Trophoblast cell (in vitro differentiated cells and primary cell): ENCODE measurements at regions not wholly inside any gene's neighbourhood (a gene's known extent, or its start where the extent isn't known, plus 50 kb on each side); places are given as distances from the start of the nearest gene placed in this dataset.

ENCODE experiments used
- DNase-seq, 2 donors: peaks; one replicate each; pipeline ENCODE4 v3.0.0-alpha.2; 2016
- H2AFZ ChIP-seq: 2 replicates; pipeline ENCODE4 v1.6.1; 2013; ENCODE audit warnings: low read length, moderate library complexity, mild to moderate bottlenecking; ENCODE audit not compliant: insufficient read depth, poor library complexity
- H2AK5ac ChIP-seq: 2 replicates; pipeline ENCODE4 v1.6.1; 2013; ENCODE audit warnings: mild to moderate bottlenecking, low read length
- H2BK120ac ChIP-seq: 2 replicates; pipeline ENCODE4 v1.6.1; 2013; ENCODE audit warnings: low read length, mild to moderate bottlenecking, moderate library complexity; ENCODE audit not compliant: insufficient read depth, poor library complexity
- H2BK12ac ChIP-seq: 2 replicates; pipeline ENCODE4 v1.6.1; 2013; ENCODE audit warnings: mild to moderate bottlenecking, low read length, moderate library complexity
- H2BK5ac ChIP-seq: 2 replicates; pipeline ENCODE4 v1.6.1; 2013; ENCODE audit warnings: low read length, low read depth, moderate library complexity, mild to moderate bottlenecking; ENCODE audit not compliant: poor library complexity
- H3K14ac ChIP-seq: 2 replicates; pipeline ENCODE4 v1.6.1; 2013; ENCODE audit warnings: mild to moderate bottlenecking, low read length
- H3K18ac ChIP-seq: 2 replicates; pipeline ENCODE4 v1.6.1; 2013; ENCODE audit warnings: mild to moderate bottlenecking, low read length
- H3K23ac ChIP-seq: 2 replicates; pipeline ENCODE4 v1.6.1; 2013; ENCODE audit warnings: low read length
- H3K27ac ChIP-seq: 2 replicates; pipeline ENCODE4 v1.5.1; 2013; ENCODE audit warnings: low read depth, mild to moderate bottlenecking, inconsistent platforms, low read length, moderate library complexity
- H3K27me3 ChIP-seq: 2 replicates; pipeline ENCODE4 v1.6.1; 2013; ENCODE audit warnings: inconsistent platforms, mild to moderate bottlenecking, low read length, moderate library complexity; ENCODE audit not compliant: insufficient read depth
- H3K36me3 ChIP-seq, 2 experiments: 1 replicate in 1 of 2; 2 replicates in 1 of 2; pipeline ENCODE4 v1.6.1; 2013; ENCODE audit warnings: low read length in 2 of 2, mild to moderate bottlenecking in 2 of 2, moderate library complexity in 1 of 2; ENCODE audit not compliant: insufficient read depth in 2 of 2, control insufficient read depth in 1 of 2
- H3K4ac ChIP-seq: 2 replicates; pipeline ENCODE4 v1.6.1; 2013; ENCODE audit warnings: low read depth, mild to moderate bottlenecking, low read length, moderate library complexity
- H3K4me1 ChIP-seq, 2 experiments: 1 replicate in 1 of 2; 2 replicates in 1 of 2; pipeline ENCODE4 v1.6.1; 2013; ENCODE audit warnings: low read length in 2 of 2, mild to moderate bottlenecking in 2 of 2, moderate library complexity in 1 of 2; ENCODE audit not compliant: insufficient read depth in 2 of 2, control insufficient read depth in 1 of 2
- H3K4me2 ChIP-seq: 2 replicates; pipeline ENCODE4 v1.6.1; 2013; ENCODE audit warnings: inconsistent platforms, mild to moderate bottlenecking, low read length, moderate library complexity
- H3K4me3 ChIP-seq: 2 replicates; pipeline ENCODE4 v1.5.1; 2013; ENCODE audit warnings: mild to moderate bottlenecking, low read depth, low read length, inconsistent platforms
- H3K79me1 ChIP-seq: one replicate; pipeline ENCODE4 v1.6.1; 2013; ENCODE audit warnings: low read length
- H3K79me2 ChIP-seq: 2 replicates; pipeline ENCODE4 v1.6.1; 2013; ENCODE audit warnings: low read length, mild to moderate bottlenecking; ENCODE audit not compliant: control insufficient read depth, insufficient read depth, poor library complexity
- H3K9ac ChIP-seq: 2 replicates; pipeline ENCODE4 v1.6.1; 2013; ENCODE audit warnings: mild to moderate bottlenecking, low read length
- H3K9me3 ChIP-seq: 2 replicates; pipeline ENCODE4 v1.6.1; 2013; ENCODE audit warnings: low read depth, mild to moderate bottlenecking, control low read depth, inconsistent platforms, low read length; ENCODE audit not compliant: insufficient read depth
- H4K12ac ChIP-seq: 2 replicates; pipeline ENCODE4 v1.6.1; 2013; ENCODE audit warnings: low read depth, mild to moderate bottlenecking, low read length, moderate library complexity
- H4K8ac ChIP-seq: 2 replicates; pipeline ENCODE4 v1.6.1; 2013; ENCODE audit warnings: low read depth, mild to moderate bottlenecking, low read length, moderate library complexity
- H4K91ac ChIP-seq: one replicate; pipeline ENCODE4 v1.6.1; 2013; ENCODE audit warnings: low read depth, mild to moderate bottlenecking, low read length, moderate library complexity
- WGBS: extraction: QIAGEN DNeasy Blood & Tissue Kit; methylation state at CpG from one replicate; pipeline ENCODE4 v1.1.7; 2013; ENCODE audit warnings: missing lambda C conversion rate; ENCODE audit not compliant: insufficient read length, insufficient coverage; ENCODE audit errors: extremely low coverage; 5-methylcytosine and 5-hydroxymethylcytosine counted together

GRCh38 chr16:51276336-51276735 lies 125.3 kb upstream of the SALL1 start:
- H3K79me1 ChIP-seq = no peaks in the 10 kb centered on the region
- H3K4me3 ChIP-seq = no peak overlapping the region
- H3K23ac ChIP-seq = no peak overlapping the region
- DNase-seq = no peak
- no peaks in the 10 kb centered on the region for H3K36me3 ChIP-seq
- H3K9me3 ChIP-seq = peaks cover 2% of the 10 kb centered on the region
- no peaks in the 10 kb centered on the region for H3K79me2 ChIP-seq
- H3K14ac ChIP-seq = no peak overlapping the region
- H3K27me3 ChIP-seq = no peaks in the 10 kb centered on the region
- no peak overlapping the region for H3K4ac ChIP-seq
- H3K4me2 ChIP-seq = no peak overlapping the region
- H2AFZ ChIP-seq = no peak overlapping the region
- H2BK12ac ChIP-seq = no peak overlapping the region
- no peaks in the 10 kb centered on the region for H3K4me1 ChIP-seq
- H2AK5ac ChIP-seq = no peak overlapping the region
- no peak overlapping the region for H2BK120ac ChIP-seq
- no peak overlapping the region for H3K9ac ChIP-seq
- H3K18ac ChIP-seq = no peak overlapping the region
- no CpG with 5 or more reads among the region's 1 CpG for whole genome bisulfite sequencing
- H4K8ac ChIP-seq = no peak overlapping the region
- no peak overlapping the region for H2BK5ac ChIP-seq
- no peak overlapping the region for H4K12ac ChIP-seq
- H3K27ac ChIP-seq = no peak overlapping the region
- no peak overlapping the region for H4K91ac ChIP-seq

DNA sequence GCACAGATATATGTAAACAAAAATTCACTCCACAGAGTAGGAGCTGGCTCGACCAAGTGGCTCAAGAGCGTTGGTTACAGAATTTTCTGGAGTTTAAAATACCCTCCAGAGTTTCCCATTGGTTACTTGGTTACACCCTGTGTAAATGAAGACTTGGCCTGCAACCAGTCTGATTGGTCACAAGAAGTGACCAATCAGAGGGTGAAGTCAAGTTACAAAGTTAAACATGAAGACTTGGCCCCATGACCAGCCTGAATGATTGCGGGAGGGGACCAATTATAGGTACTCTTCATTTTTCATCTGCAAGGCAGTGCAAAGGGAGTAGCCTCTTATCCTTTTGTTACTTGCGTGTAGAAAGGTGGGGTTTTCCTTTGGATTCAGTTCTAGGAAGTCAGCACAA lies 121.3 kb upstream of the SALL1 start:
- Histone ChIP-seq H3K79me2 (no peaks in the 10 kb centered on the region), H3K23ac (no peak overlapping the region), H2AK5ac (no peak overlapping the region), H3K36me3 (no peaks in the 10 kb centered on the region), H3K9me3 (no peaks in the 10 kb centered on the region), H3K4ac (no peak overlapping the region), H2AFZ (no peak overlapping the region), H3K4me3 (no peak overlapping the region), H3K27me3 (no peaks in the 10 kb centered on the region), H3K18ac (no peak overlapping the region), H3K27ac (no peak overlapping the region), H4K12ac (no peak overlapping the region), H3K4me1 (no peaks in the 10 kb centered on the region), H3K14ac (no peak overlapping the region), H2BK12ac (no peak overlapping the region), H3K79me1 (no peaks in the 10 kb centered on the region), H3K4me2 (no peak overlapping the region), H2BK120ac (no peak overlapping the region), H4K91ac (no peak overlapping the region), H4K8ac (no peak overlapping the region), H3K9ac (no peak overlapping the region), H2BK5ac (no peak overlapping the region)
- DNase-seq = no peak
- WGBS = no CpG with 5 or more reads among the region's 4 CpGs

GRCh38 chr16:51271156-51271701 lies 120.2 kb upstream of the SALL1 start:
- Histone ChIP-seq H3K36me3 (no peaks in the 10 kb centered on the region), H2AFZ (no peak overlapping the region), H2BK120ac (no peak overlapping the region), H3K4me2 (no peak overlapping the region), H3K14ac (no peak overlapping the region), H3K79me1 (no peaks in the 10 kb centered on the region), H2BK12ac (no peak overlapping the region), H3K9ac (no peak overlapping the region), H3K79me2 (no peaks in the 10 kb centered on the region), H4K8ac (no peak overlapping the region), H3K23ac (no peak overlapping the region), H2BK5ac (no peak overlapping the region), H3K27me3 (no peaks in the 10 kb centered on the region), H3K4me3 (no peak overlapping the region), H4K12ac (no peak overlapping the region), H3K18ac (no peak overlapping the region), H3K4ac (no peak overlapping the region), H4K91ac (no peak overlapping the region), H2AK5ac (no peak overlapping the region), H3K4me1 (no peaks in the 10 kb centered on the region), H3K27ac (no peak overlapping the region), H3K9me3 (no peaks in the 10 kb centered on the region)
- WGBS = no CpG with 5 or more reads among the region's 5 CpGs
- DNase-seq = no peak

DNA sequence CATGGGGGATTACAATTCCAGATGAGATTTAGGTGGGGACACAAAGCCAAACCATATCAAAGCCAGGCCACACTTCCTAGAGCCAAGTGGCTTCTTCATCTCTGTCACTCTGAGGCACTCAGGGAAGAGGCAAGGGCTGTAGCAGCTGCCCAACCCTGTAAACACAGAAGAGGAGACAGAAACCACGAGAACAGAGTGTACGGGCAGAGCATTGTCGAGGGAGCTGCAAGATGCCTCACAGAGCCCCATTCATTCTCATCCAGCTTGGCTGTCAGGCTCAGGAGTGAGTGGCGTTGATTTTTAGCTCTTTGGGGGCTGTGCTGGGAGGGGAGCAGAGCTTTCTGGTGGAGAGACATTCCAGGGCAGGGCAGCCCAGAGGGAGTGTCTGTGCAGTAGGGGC lies 117.2 kb upstream of the SALL1 start:
- no peak for DNase-seq
- no peaks in the 10 kb centered on the region for H3K27me3 ChIP-seq
- no peak overlapping the region for H3K4ac ChIP-seq
- WGBS = no CpG with 5 or more reads among the region's 4 CpGs
- H3K4me3 ChIP-seq = no peak overlapping the region
- no peak overlapping the region for H3K27ac ChIP-seq
- H3K9ac ChIP-seq = no peak overlapping the region
- H3K23ac ChIP-seq = no peak overlapping the region
- no peak overlapping the region for H2BK12ac ChIP-seq
- H3K79me1 ChIP-seq = no peaks in the 10 kb centered on the region
- H3K18ac ChIP-seq = no peak overlapping the region
- no peaks in the 10 kb centered on the region for H3K79me2 ChIP-seq
- no peak overlapping the region for H2AFZ ChIP-seq
- H3K14ac ChIP-seq = no peak overlapping the region
- H3K4me1 ChIP-seq = no peaks in the 10 kb centered on the region
- H4K91ac ChIP-seq = no peak overlapping the region
- H2BK5ac ChIP-seq = no peak overlapping the region
- H3K36me3 ChIP-seq = no peaks in the 10 kb centered on the region
- H3K9me3 ChIP-seq = peaks cover 3% of the 10 kb centered on the region
- H3K4me2 ChIP-seq = no peak overlapping the region
- H2AK5ac ChIP-seq = no peak overlapping the region
- no peak overlapping the region for H2BK120ac ChIP-seq
- no peak overlapping the region for H4K8ac ChIP-seq
- H4K12ac ChIP-seq = no peak overlapping the region
